ENCODE measurements at regions not wholly inside any gene's neighbourhood (a gene's known extent, or its start where the extent isn't known, plus 50 kb on each side); places are given as distances from the start of the nearest gene placed in this dataset.

DNA sequence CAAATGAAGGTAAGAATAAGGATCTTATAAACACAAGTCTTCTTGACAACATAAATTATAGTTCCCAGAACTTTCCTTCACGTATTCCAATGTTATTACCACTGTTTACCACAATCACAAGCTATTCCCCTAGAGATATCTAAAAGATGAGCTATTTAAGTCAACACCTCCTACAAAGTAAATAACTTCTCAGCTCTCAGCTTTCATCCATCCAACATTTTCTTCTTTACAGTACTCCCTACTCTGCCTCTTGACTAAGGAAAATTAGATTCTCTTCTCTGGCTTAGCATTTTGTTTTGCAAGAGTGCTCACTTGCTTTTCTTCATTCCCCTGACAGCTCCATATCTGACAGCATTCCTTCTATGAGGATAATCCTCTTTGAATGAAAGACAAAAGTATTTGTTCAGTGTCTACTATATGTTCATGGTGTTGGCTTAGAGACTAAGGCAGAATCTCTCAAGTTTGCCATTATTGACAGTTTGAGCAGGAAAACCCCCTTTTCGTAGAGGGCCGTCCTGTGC is 93.0 kb upstream of the IL6 start:
- TF ChIP-seq CTCF (IDR thresholded peaks at IDR 0.05 in 2 of 3, conservative IDR thresholded peaks at IDR 0.05 in 1 of 3; ENCODE audit: borderline replicate concordance in 1 of 3, insufficient read depth in 1 of 3, low read depth in 2 of 3, low read length in 2 of 3) = no peak
- TF ChIP-seq EZH2 (IDR thresholded peaks at IDR 0.05) = no peak
- TF ChIP-seq YY1 (IDR thresholded peaks at IDR 0.05; ENCODE audit: extremely low read depth, insufficient replicate concordance, low read depth, low read length) = no peak
- no peak for TF ChIP-seq POLR2A (IDR thresholded peaks at IDR 0.05; ENCODE audit: borderline replicate concordance, extremely low read depth, insufficient read depth, insufficient read length)
- no peak for TF ChIP-seq POLR2AphosphoS5 (IDR thresholded peaks at IDR 0.05; ENCODE audit: low read depth, low read length)
- no peak for TF ChIP-seq JUND (IDR thresholded peaks at IDR 0.05)
- no peak for TF ChIP-seq EZH2phosphoT487 (IDR thresholded peaks at IDR 0.05; ENCODE audit: borderline replicate concordance)

All from HCT116 (cell line).